ENCODE measurements at regions not wholly inside any gene's neighbourhood (a gene's known extent, or its start where the extent isn't known, plus 50 kb on each side); places are given as distances from the start of the nearest gene placed in this dataset.

DNA sequence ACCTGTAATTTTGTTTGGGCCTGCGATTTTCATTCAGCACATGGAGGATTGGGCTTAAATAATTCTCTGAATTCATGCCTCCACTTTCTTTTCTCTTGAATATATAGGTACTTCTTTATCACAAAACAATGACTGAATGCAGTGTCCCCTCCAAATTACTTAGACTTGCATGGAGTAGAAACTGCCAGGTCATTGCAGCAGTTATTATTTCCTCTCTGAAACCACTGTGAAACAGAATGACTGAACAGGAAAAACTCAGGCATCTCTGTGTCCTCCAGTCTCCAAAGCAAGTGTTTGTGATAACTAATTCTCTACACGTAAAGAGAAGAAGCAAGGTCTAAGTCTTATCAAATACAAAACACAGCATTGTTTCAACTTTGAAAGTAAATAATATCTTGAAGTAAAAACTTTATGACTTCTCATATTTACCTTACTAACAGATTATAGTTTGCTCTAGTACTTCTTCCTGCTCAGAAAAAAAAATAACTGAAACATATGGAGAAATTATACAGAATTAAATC is 144.5 kb upstream of the DIAPH2 start:
- TF ChIP-seq, protein P1, sequence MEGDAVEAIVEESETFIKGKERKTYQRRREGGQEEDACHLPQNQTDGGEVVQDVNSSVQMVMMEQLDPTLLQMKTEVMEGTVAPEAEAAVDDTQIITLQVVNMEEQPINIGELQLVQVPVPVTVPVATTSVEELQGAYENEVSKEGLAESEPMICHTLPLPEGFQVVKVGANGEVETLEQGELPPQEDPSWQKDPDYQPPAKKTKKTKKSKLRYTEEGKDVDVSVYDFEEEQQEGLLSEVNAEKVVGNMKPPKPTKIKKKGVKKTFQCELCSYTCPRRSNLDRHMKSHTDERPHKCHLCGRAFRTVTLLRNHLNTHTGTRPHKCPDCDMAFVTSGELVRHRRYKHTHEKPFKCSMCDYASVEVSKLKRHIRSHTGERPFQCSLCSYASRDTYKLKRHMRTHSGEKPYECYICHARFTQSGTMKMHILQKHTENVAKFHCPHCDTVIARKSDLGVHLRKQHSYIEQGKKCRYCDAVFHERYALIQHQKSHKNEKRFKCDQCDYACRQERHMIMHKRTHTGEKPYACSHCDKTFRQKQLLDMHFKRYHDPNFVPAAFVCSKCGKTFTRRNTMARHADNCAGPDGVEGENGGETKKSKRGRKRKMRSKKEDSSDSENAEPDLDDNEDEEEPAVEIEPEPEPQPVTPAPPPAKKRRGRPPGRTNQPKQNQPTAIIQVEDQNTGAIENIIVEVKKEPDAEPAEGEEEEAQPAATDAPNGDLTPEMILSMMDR (IDR thresholded peaks at IDR 0.05) = no peak
- no peak for TF ChIP-seq ZFX (IDR thresholded peaks at IDR 0.05; ENCODE audit: borderline replicate concordance)

Data from 22Rv1 (cell line).